ENCODE measurements at regions not wholly inside any gene's neighbourhood (a gene's known extent, or its start where the extent isn't known, plus 50 kb on each side); places are given as distances from the start of the nearest gene placed in this dataset.

DNA sequence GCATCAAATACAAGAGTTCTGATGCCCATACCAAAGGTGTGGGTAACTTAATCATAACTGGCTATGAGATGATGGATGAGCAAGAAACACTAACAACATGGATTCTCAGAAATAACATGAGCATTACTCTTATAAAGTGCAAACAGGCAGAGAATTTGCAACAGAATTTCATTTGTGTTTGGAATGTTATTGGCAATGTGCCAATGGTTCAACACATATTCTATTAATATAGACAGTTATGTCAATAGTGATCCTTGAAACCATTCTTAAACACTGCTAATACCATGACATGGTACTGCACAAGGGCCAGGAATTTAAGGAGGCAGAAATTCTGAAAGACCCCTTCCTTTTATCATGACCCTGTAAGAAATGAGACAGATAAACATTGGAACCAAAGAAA is 217.1 kb upstream of the WSB1 start:
- FAIRE-seq: no peak
- dilution Hi-C loops (cut with MboI; ENCODE audit: extremely low pct_ligation_motif_present, low sequenced_read_pairs): no loop called here
- DNase-seq (ENCODE audit: low read depth, low spot score): no peak

DNA sequence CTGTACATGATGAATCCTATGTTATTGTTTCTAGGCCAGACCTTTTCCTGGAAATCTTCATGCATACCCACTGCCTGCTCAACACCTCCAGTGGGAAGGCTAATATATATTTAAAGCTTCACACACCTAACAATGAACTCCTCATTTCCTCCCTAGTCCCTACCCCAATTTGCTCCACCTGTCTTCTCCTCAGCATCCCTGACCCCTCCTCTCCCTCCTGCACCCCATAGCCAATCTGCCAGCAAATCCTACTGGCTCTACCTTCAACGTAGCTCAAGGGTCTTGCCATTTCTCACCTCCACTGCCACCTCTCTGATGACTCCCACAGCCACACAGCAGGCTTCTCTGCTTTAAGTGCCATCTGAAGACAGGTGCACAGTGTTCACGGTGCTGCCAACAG is 215.6 kb upstream of the WSB1 start:
- H3K27me3 ChIP-seq (ENCODE audit: control insufficient read depth, extremely low read depth, insufficient read depth, low read length): no peaks in the 10 kb centered on the region
- dilution Hi-C loops (cut with MboI; ENCODE audit: extremely low pct_ligation_motif_present, low sequenced_read_pairs): no loop called here
- H3K79me2 ChIP-seq (ENCODE audit: control insufficient read depth, insufficient read depth, low read length): no peaks in the 10 kb centered on the region
- DNase-seq (ENCODE audit: low read depth, low spot score) (no peak), FAIRE-seq (no peak)
- H3K4me3 ChIP-seq (ENCODE audit: control insufficient read depth in 2 of 3, extremely low read depth in 1 of 3, insufficient read depth in 2 of 3, low read depth in 1 of 3, low read length in 3 of 3): no peak overlapping the region
- no peaks in the 10 kb centered on the region for H3K4me1 ChIP-seq (ENCODE audit: control insufficient read depth, extremely low read depth, insufficient read depth, low read length)
- no peaks in the 10 kb centered on the region for H3K9me3 ChIP-seq (ENCODE audit: control insufficient read depth, low read depth, low read length)
- H3K27ac ChIP-seq (ENCODE audit: control insufficient read depth, insufficient read depth, low read length): no peak overlapping the region
- no peak overlapping the region for H3K9ac ChIP-seq (ENCODE audit: control insufficient read depth, extremely low read depth, insufficient read depth, low read length)
- no peak overlapping the region for H3K4me2 ChIP-seq (ENCODE audit: control insufficient read depth, extremely low read depth, insufficient read depth, low read depth, low read length)
- H4K20me1 ChIP-seq (ENCODE audit: control insufficient read depth, extremely low read depth, insufficient read depth, low read length): no peaks in the 10 kb centered on the region
- H2AFZ ChIP-seq (ENCODE audit: control insufficient read depth, low read length): no peak overlapping the region
- no peaks in the 10 kb centered on the region for H3K9me1 ChIP-seq (ENCODE audit: control insufficient read depth, extremely low read depth, insufficient read depth, low read length)
- H3K36me3 ChIP-seq (ENCODE audit: control insufficient read depth in 2 of 2, extremely low read depth in 1 of 2, insufficient read depth in 2 of 2, low read length in 2 of 2): no peaks in the 10 kb centered on the region
- TF ChIP-seq, protein P1, sequence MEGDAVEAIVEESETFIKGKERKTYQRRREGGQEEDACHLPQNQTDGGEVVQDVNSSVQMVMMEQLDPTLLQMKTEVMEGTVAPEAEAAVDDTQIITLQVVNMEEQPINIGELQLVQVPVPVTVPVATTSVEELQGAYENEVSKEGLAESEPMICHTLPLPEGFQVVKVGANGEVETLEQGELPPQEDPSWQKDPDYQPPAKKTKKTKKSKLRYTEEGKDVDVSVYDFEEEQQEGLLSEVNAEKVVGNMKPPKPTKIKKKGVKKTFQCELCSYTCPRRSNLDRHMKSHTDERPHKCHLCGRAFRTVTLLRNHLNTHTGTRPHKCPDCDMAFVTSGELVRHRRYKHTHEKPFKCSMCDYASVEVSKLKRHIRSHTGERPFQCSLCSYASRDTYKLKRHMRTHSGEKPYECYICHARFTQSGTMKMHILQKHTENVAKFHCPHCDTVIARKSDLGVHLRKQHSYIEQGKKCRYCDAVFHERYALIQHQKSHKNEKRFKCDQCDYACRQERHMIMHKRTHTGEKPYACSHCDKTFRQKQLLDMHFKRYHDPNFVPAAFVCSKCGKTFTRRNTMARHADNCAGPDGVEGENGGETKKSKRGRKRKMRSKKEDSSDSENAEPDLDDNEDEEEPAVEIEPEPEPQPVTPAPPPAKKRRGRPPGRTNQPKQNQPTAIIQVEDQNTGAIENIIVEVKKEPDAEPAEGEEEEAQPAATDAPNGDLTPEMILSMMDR (optimal IDR thresholded peaks at IDR 0.05 in 1 of 3, IDR thresholded peaks at IDR 0.05 in 1 of 3, conservative IDR thresholded peaks at IDR 0.05 in 1 of 3; ENCODE audit: extremely low read depth in 1 of 3, insufficient read depth in 2 of 3, low read length in 3 of 3): no peak
- TF ChIP-seq EZH2 (IDR thresholded peaks at IDR 0.05; ENCODE audit: low read length): no peak

More for the DNA sequence above, 217.1 kb upstream of the WSB1 start:
- Histone ChIP-seq H3K36me3 (ENCODE audit: control insufficient read depth in 2 of 2, extremely low read depth in 1 of 2, insufficient read depth in 2 of 2, low read length in 2 of 2) (no peaks in the 10 kb centered on the region), H3K4me1 (ENCODE audit: control insufficient read depth, extremely low read depth, insufficient read depth, low read length) (no peaks in the 10 kb centered on the region), H3K27me3 (ENCODE audit: control insufficient read depth, extremely low read depth, insufficient read depth, low read length) (no peaks in the 10 kb centered on the region), H3K4me3 (ENCODE audit: control insufficient read depth in 2 of 3, extremely low read depth in 1 of 3, insufficient read depth in 2 of 3, low read depth in 1 of 3, low read length in 3 of 3) (no peak overlapping the region), H3K4me2 (ENCODE audit: control insufficient read depth, extremely low read depth, insufficient read depth, low read depth, low read length) (no peak overlapping the region), H3K9me3 (ENCODE audit: control insufficient read depth, low read depth, low read length) (no peaks in the 10 kb centered on the region), H3K9me1 (ENCODE audit: control insufficient read depth, extremely low read depth, insufficient read depth, low read length) (no peaks in the 10 kb centered on the region), H3K27ac (ENCODE audit: control insufficient read depth, insufficient read depth, low read length) (no peak overlapping the region), H2AFZ (ENCODE audit: control insufficient read depth, low read length) (no peak overlapping the region), H4K20me1 (ENCODE audit: control insufficient read depth, extremely low read depth, insufficient read depth, low read length) (no peaks in the 10 kb centered on the region), H3K79me2 (ENCODE audit: control insufficient read depth, insufficient read depth, low read length) (no peaks in the 10 kb centered on the region), H3K9ac (ENCODE audit: control insufficient read depth, extremely low read depth, insufficient read depth, low read length) (no peak overlapping the region)
- no peak for TF ChIP-seq EZH2 (IDR thresholded peaks at IDR 0.05; ENCODE audit: low read length)
- TF ChIP-seq, protein P1 (optimal IDR thresholded peaks at IDR 0.05 in 1 of 3, IDR thresholded peaks at IDR 0.05 in 1 of 3, conservative IDR thresholded peaks at IDR 0.05 in 1 of 3; ENCODE audit: extremely low read depth in 1 of 3, insufficient read depth in 2 of 3, low read length in 3 of 3): no peak

Measured in keratinocyte (primary cell).